GM12875 (cell line): ENCODE measurements at regions not wholly inside any gene's neighbourhood (a gene's known extent, or its start where the extent isn't known, plus 50 kb on each side); places are given as distances from the start of the nearest gene placed in this dataset.

Experiments
- H3K4me3 ChIP-seq: one replicate; pipeline ENCODE4 v1.5.1; 2011; ENCODE audit warnings: low read depth, low read length, control low read depth
- TF ChIP-seq, protein P1 (sequence below): IDR thresholded peaks from 2 replicates; pipeline ENCODE4 v1.5.1; 2011; ENCODE audit warnings: low read depth, mild to moderate bottlenecking, control low read depth, inconsistent platforms, low read length, moderate library complexity, borderline replicate concordance; ENCODE audit not compliant: insufficient read depth

- H3K4me3 ChIP-seq, result no peak overlapping the region
- TF ChIP-seq, protein P1, sequence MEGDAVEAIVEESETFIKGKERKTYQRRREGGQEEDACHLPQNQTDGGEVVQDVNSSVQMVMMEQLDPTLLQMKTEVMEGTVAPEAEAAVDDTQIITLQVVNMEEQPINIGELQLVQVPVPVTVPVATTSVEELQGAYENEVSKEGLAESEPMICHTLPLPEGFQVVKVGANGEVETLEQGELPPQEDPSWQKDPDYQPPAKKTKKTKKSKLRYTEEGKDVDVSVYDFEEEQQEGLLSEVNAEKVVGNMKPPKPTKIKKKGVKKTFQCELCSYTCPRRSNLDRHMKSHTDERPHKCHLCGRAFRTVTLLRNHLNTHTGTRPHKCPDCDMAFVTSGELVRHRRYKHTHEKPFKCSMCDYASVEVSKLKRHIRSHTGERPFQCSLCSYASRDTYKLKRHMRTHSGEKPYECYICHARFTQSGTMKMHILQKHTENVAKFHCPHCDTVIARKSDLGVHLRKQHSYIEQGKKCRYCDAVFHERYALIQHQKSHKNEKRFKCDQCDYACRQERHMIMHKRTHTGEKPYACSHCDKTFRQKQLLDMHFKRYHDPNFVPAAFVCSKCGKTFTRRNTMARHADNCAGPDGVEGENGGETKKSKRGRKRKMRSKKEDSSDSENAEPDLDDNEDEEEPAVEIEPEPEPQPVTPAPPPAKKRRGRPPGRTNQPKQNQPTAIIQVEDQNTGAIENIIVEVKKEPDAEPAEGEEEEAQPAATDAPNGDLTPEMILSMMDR, result no peak
Observed at GRCh38 chr7:17554341-17555015, 256.0 kb downstream of the AHR start.

GRCh38 chr7:17556247-17556956 lies 257.9 kb downstream of the AHR start:
- TF ChIP-seq, protein P1, result no peak
- H3K4me3 ChIP-seq, result no peak overlapping the region

DNA sequence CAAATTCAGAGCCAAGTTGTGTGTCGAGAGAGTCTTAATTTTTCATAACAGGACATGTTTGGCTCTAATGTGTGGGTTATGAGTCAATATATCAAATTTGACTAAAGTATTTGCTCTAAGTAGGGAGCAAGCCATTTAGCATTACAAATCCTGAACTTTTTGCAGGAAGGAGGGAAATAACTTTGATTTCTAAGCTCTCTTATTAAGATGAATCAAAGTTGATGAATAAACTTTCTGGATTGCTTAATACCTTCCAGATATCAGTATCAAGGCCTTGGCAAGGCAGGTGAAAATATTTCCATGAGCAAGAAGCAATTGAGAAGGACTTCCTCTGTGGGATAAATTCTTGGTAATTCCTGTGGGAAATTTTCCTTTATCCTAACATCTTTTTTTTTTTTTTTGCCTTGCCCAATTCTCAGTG lies 258.8 kb downstream of the AHR start:
- TF ChIP-seq, protein P1, result no peak
- H3K4me3 ChIP-seq, result no peak overlapping the region

DNA sequence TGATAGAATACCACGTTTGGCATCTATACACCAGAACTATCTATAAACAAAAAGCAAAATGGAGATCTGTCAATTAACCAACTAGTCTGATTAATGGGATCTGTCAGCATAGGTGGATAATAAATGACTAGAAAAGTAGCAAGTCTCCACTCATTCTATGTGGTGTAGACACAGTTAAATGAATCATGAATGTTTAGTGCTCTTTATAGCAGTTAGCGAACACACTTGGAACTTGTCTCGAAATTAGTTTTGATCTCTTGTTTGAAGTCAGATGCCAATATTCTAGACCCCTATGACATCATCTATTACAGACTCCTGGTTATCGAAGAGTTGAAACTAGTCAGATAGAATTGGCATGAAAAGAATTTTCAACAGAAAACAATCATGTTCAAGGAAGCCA lies 259.7 kb downstream of the AHR start:
- H3K4me3 ChIP-seq, result no peak overlapping the region
- TF ChIP-seq, protein P1, result no peak

GRCh38 chr7:17558558-17559332 lies 260.3 kb downstream of the AHR start:
- TF ChIP-seq, protein P1, result no peak
- H3K4me3 ChIP-seq, result no peak overlapping the region

GRCh38 chr7:17559388-17559787 lies 260.9 kb downstream of the AHR start:
- H3K4me3 ChIP-seq, result no peak overlapping the region
- TF ChIP-seq, protein P1, result no peak
